T-helper 17 cell (primary cell): ENCODE measurements at regions not wholly inside any gene's neighbourhood (a gene's known extent, or its start where the extent isn't known, plus 50 kb on each side); places are given as distances from the start of the nearest gene placed in this dataset.
"Not testable (repeated sequence)": the region's sequence is repeated elsewhere in the genome, so short reads cannot be mapped to it uniquely, and the experiment has no call there.

ENCODE experiments used
- ATAC-seq: fragments of 150-1000 bp; cut with Tn5 transposase; 2 replicates; pipeline ENCODE4 v1.10.0; 2021; ENCODE audit warnings: mild to moderate bottlenecking, moderate library complexity
- DNase-seq, 3 donors: peaks; one replicate each; pipeline versions ENCODE4 v3.0.0 to v3.0.0-alpha.2; 2020 to 2021
- H3K9me3 ChIP-seq: one replicate; pipeline ENCODE4 v1.7.0; 2013; ENCODE audit warnings: low read length, mild to moderate bottlenecking; ENCODE audit not compliant: control insufficient read depth, poor library complexity, severe bottlenecking
- H3K27ac Mint-ChIP-seq: one replicate; pipeline ENCODE4 v1.8.0; 2022; ENCODE audit warnings: mild to moderate bottlenecking, moderate library complexity, mixed read lengths
- H3K27me3 Mint-ChIP-seq: one replicate; pipeline ENCODE4 v1.8.0; 2022; ENCODE audit warnings: mixed read lengths
- H3K36me3 Mint-ChIP-seq: one replicate; pipeline ENCODE4 v1.8.0; 2022; ENCODE audit warnings: low read depth, mixed read lengths
- H3K4me1 Mint-ChIP-seq: one replicate; pipeline ENCODE4 v1.8.0; 2022; ENCODE audit warnings: mild to moderate bottlenecking, mixed read lengths
- H3K4me3 Mint-ChIP-seq: one replicate; pipeline ENCODE4 v1.8.0; 2022; ENCODE audit warnings: mild to moderate bottlenecking, moderate library complexity, mixed read lengths

DNA sequence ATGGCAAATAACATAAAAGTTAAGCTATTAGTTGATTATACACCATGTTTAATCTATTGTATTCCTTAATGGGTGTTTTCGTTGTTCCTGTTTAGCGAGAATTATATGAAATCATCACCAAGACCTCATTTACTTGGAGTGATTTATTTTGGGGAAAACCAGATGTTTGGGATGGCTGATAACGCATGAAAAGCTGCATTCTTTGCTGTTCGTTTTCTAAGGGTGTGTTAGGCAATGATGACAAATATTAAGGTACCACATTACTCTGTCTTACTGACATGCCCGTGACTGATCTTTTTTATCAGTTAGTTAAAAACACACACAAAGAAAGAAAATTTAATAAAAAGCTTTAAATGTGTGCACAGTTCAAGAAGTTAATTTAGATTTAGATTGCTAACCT, 176.4 kb downstream of the ZFP64 start:
- no peak overlapping the region for H3K4me3 Mint-ChIP-seq
- ATAC-seq = no peak

GRCh38 chr20:52012079-52012478, 179.5 kb downstream of the ZFP64 start:
- Mint-ChIP-seq H3K27me3 (peaks cover 4% of the 10 kb centered on the region), H3K4me3 (no peak overlapping the region)

More for the DNA sequence above, 176.4 kb downstream of the ZFP64 start:
- H3K36me3 Mint-ChIP-seq = no peaks in the 10 kb centered on the region
- H3K9me3 ChIP-seq = no peaks in the 10 kb centered on the region
- no peak for DNase-seq
- no peaks in the 10 kb centered on the region for H3K27me3 Mint-ChIP-seq
- no peaks in the 10 kb centered on the region for H3K4me1 Mint-ChIP-seq
- no peak overlapping the region for H3K27ac Mint-ChIP-seq

DNA sequence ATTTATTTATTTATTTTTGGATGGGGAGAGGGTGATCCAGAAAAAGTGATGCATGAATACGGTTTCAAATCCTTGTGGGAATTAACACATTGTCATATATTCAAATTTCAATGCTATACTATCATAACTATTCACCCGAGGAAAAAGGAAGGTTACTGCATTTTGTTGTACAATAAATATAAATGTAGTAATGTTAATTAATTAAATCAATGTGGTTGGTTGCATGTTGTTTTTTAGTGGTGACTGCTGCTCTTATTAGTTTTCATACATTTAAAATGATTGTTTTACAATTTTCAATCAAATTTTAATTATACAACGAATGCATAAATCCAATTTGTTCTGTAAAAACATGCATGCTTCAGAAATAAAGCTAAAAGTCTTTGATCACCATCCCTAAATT, 180.5 kb downstream of the ZFP64 start:
- no peak for DNase-seq
- no peaks in the 10 kb centered on the region for H3K4me1 Mint-ChIP-seq
- no peak for ATAC-seq
- H3K27me3 Mint-ChIP-seq = peaks cover 14% of the 10 kb centered on the region
- no peak overlapping the region for H3K4me3 Mint-ChIP-seq
- H3K27ac Mint-ChIP-seq = no peak overlapping the region
- no peaks in the 10 kb centered on the region for H3K9me3 ChIP-seq
- no peaks in the 10 kb centered on the region for H3K36me3 Mint-ChIP-seq

More at GRCh38 chr20:52012079-52012478, 179.5 kb downstream of the ZFP64 start:
- H3K36me3 Mint-ChIP-seq = no peaks in the 10 kb centered on the region
- no peaks in the 10 kb centered on the region for H3K4me1 Mint-ChIP-seq
- no peak for DNase-seq
- no peak overlapping the region for H3K27ac Mint-ChIP-seq
- no peaks in the 10 kb centered on the region for H3K9me3 ChIP-seq
- no peak for ATAC-seq

DNA sequence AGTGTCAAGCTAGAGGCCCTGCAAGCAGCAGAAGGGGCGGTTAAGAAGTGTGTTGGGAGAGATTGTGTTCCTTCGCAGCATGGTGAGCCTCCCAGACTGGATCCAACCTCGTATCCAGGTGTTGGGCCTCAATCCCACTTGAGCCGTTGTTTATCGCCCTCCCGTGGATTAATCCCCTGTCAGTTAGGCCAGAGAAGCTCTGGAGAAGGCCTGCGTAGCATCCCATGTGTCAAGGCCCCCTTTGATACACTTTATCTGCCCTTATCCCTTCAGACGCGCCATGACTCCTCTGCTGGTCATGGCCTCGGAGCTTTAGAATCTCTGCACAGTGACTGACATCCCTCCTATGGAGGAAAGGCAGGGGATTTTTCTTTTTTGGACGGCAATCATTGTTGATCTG, 181.0 kb downstream of the ZFP64 start:
- Mint-ChIP-seq H3K27me3 (peaks cover 16% of the 10 kb centered on the region), H3K36me3 (no peaks in the 10 kb centered on the region), H3K27ac (no peak overlapping the region), H3K4me1 (no peaks in the 10 kb centered on the region), H3K4me3 (no peak overlapping the region)
- H3K9me3 ChIP-seq = no peaks in the 10 kb centered on the region
- ATAC-seq (no peak), DNase-seq (no peak)

DNA sequence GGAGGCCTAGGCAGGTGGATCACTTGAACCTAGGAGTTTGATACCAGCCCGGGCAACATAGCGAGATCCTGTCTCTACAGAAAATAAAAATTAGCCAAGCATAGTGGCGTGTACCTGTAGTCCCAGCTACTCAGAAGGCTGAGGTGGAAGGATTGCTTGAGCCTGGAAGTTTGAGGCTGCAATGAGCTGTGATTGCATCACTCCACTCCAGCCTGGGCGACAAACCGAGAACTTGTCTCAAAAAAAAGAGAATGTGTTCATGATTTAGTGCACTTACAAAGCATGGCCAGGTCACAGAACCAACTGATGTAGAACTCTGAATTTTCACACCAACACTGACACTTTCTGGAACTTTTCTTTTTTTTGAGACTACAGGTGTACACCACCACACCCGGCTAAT, 182.7 kb downstream of the ZFP64 start:
- Mint-ChIP-seq H3K36me3 (no peaks in the 10 kb centered on the region), H3K4me1 (no peaks in the 10 kb centered on the region), H3K4me3 (no peak overlapping the region), H3K27ac (no peak overlapping the region), H3K27me3 (peaks cover 20% of the 10 kb centered on the region)
- ATAC-seq = no peak
- no peaks in the 10 kb centered on the region for H3K9me3 ChIP-seq
- no peak for DNase-seq

DNA sequence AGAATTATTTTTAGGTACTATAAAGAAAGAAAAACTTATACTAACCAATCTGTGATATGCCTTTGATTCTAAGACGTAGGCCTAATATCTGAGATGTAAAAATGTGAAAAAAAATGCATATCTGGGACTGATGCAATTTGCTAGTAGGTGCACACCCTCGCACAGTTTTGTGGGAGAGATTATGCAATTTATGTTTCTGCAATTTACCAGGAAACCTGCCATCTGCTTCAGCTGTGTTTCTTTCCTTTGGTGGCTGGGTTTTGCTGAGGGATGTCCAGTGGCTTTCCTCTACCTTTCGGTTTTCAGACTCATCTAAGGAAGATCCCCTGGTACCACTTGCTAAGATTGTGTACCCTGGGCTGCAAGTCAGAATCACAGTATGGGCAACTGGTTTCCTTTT, 186.9 kb downstream of the ZFP64 start:
- peaks cover 42% of the 10 kb centered on the region for H3K27me3 Mint-ChIP-seq
- DNase-seq (no peak), ATAC-seq (no peak)
- H3K4me3 Mint-ChIP-seq = no peak overlapping the region
- no peaks in the 10 kb centered on the region for H3K36me3 Mint-ChIP-seq
- H3K27ac Mint-ChIP-seq = no peak overlapping the region
- peaks cover 2% of the 10 kb centered on the region for H3K4me1 Mint-ChIP-seq
- H3K9me3 ChIP-seq = no peaks in the 10 kb centered on the region

DNA sequence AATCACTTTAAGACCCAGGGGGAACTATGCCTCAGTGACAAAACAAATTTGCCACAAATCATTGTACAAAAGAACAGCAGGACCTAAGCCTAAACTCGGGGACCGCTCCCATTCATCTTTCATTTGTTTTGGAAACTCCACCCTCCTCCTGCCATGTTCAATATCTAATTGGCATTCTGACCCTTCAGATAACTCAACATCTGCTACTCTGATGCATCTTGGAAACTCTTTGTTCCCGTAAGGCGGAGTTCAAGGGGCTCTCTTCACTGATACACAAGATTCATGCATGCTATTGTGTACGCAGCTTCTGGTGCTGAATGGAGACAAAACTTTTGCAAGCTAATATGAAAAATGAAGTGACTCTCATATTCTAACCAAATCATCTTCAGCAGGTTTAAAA, 187.6 kb downstream of the ZFP64 start:
- H3K9me3 ChIP-seq = no peaks in the 10 kb centered on the region
- Mint-ChIP-seq H3K4me1 (peaks cover 2% of the 10 kb centered on the region), H3K27me3 (peaks cover 42% of the 10 kb centered on the region), H3K36me3 (no peaks in the 10 kb centered on the region), H3K27ac (no peak overlapping the region), H3K4me3 (no peak overlapping the region)
- no peak for ATAC-seq
- no peak for DNase-seq

GRCh38 chr20:52003415-52003814, 188.2 kb downstream of the ZFP64 start:
- H3K27ac Mint-ChIP-seq = no peak overlapping the region
- DNase-seq (no peak), ATAC-seq (no peak)
- peaks cover 42% of the 10 kb centered on the region for H3K27me3 Mint-ChIP-seq
- H3K4me3 Mint-ChIP-seq = no peak overlapping the region
- H3K4me1 Mint-ChIP-seq = peaks cover 2% of the 10 kb centered on the region
- H3K36me3 Mint-ChIP-seq = no peaks in the 10 kb centered on the region
- H3K9me3 ChIP-seq = no peaks in the 10 kb centered on the region

- H3K27ac Mint-ChIP-seq = no peak overlapping the region
- H3K4me1 Mint-ChIP-seq = peaks cover 2% of the 10 kb centered on the region
- ATAC-seq (no peak), DNase-seq (no peak)
- H3K4me3 Mint-ChIP-seq = no peak overlapping the region
- H3K36me3 Mint-ChIP-seq = no peaks in the 10 kb centered on the region
- no peaks in the 10 kb centered on the region for H3K9me3 ChIP-seq
- H3K27me3 Mint-ChIP-seq = peaks cover 39% of the 10 kb centered on the region
Measured at GRCh38 chr20:52001999-52002666, 189.4 kb downstream of the ZFP64 start.

- peaks cover 20% of the 10 kb centered on the region for H3K27me3 Mint-ChIP-seq
- DNase-seq, H3K36me3 Mint-ChIP-seq, ATAC-seq, H3K4me1 Mint-ChIP-seq, H3K4me3 Mint-ChIP-seq, H3K9me3 ChIP-seq: not testable (repeated sequence)
- peak overlapping the region; percentile 39 for H3K27ac Mint-ChIP-seq
Measured at GRCh38 chr20:51997281-51997936, 194.2 kb downstream of the ZFP64 start.

DNA sequence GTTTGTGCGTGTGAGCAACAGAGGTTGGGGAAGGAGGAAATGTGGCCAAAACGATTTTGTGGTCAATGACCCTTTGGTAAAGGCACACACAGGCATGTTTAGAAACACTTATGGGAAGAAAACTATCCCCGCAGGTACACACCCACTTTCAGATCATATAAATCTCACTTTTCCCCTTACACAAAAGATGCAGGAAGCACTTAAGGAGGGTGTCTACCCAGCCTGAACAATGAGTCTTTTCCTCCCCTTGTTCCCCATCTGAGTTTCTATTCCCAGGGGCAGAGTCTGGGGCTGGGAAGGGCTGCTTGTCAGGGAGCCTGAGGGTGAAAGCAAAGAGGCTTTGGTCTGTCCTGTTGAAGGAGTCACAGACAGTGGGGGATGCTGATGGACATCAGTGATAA, 193.2 kb upstream of the SALL4 start:
- DNase-seq (no peak), ATAC-seq (no peak)
- no peaks in the 10 kb centered on the region for H3K36me3 Mint-ChIP-seq
- no peaks in the 10 kb centered on the region for H3K9me3 ChIP-seq
- H3K27me3 Mint-ChIP-seq = peaks cover 16% of the 10 kb centered on the region
- no peak overlapping the region for H3K4me3 Mint-ChIP-seq
- H3K27ac Mint-ChIP-seq = no peak overlapping the region
- no peaks in the 10 kb centered on the region for H3K4me1 Mint-ChIP-seq

DNA sequence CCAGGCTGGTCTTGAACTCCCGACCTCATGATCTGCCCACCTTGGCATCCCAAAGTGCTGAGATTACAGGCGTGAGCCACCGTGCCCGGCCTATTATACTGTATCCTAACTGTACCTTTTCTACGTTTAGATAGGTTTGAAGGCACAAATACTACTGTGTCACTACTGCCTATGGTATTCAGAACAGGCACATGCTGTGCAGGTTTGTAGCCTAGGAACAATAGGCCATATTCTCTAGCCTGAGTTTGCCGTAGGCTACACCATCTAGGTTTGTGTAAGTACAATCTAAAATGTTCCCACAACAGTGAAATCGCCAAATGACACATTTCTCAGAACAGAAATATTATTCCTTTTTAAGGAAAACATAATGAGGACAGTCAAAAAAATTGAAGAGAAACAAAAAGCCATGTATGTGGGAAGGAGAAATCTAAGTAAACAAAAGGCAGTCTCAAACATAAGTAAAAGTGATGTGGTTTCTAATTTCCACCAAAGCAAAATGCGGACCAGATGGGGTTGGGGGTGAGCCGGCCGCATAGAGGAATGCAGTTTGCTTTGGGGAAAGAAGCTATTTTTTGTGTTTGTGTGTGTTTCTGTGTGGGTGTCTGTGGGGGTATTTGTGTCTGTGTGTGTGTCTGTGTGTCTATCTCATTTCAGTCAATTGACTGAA, 192.6 kb upstream of the SALL4 start:
- Mint-ChIP-seq H3K27me3 (peaks cover 16% of the 10 kb centered on the region), H3K4me1 (no peaks in the 10 kb centered on the region), H3K36me3 (no peaks in the 10 kb centered on the region), H3K27ac (no peak overlapping the region), H3K4me3 (no peak overlapping the region)
- no peaks in the 10 kb centered on the region for H3K9me3 ChIP-seq
- no peak for DNase-seq
- ATAC-seq = no peak

GRCh38 chr20:51987812-51988211, 185.5 kb upstream of the SALL4 start:
- no peaks in the 10 kb centered on the region for H3K9me3 ChIP-seq
- ATAC-seq = no peak
- Mint-ChIP-seq H3K27ac (no peak overlapping the region), H3K4me1 (no peaks in the 10 kb centered on the region), H3K27me3 (peaks cover 6% of the 10 kb centered on the region), H3K4me3 (no peak overlapping the region), H3K36me3 (no peaks in the 10 kb centered on the region)
- DNase-seq = no peak

- ATAC-seq = no peak
Measured at GRCh38 chr20:51985013-51985415, 182.7 kb upstream of the SALL4 start.

More at GRCh38 chr20:51985013-51985415, 182.7 kb upstream of the SALL4 start:
- H3K9me3 ChIP-seq = no peaks in the 10 kb centered on the region
- Mint-ChIP-seq H3K4me3 (no peak overlapping the region), H3K36me3 (no peaks in the 10 kb centered on the region), H3K27ac (no peak overlapping the region), H3K4me1 (no peaks in the 10 kb centered on the region), H3K27me3 (no peaks in the 10 kb centered on the region)
- DNase-seq = no peak
